ENCODE measurements at regions not wholly inside any gene's neighbourhood (a gene's known extent, or its start where the extent isn't known, plus 50 kb on each side); places are given as distances from the start of the nearest gene placed in this dataset.
A peak's percentile ranks its signal among the peaks of the same experiment; 100 is the strongest.

DNA sequence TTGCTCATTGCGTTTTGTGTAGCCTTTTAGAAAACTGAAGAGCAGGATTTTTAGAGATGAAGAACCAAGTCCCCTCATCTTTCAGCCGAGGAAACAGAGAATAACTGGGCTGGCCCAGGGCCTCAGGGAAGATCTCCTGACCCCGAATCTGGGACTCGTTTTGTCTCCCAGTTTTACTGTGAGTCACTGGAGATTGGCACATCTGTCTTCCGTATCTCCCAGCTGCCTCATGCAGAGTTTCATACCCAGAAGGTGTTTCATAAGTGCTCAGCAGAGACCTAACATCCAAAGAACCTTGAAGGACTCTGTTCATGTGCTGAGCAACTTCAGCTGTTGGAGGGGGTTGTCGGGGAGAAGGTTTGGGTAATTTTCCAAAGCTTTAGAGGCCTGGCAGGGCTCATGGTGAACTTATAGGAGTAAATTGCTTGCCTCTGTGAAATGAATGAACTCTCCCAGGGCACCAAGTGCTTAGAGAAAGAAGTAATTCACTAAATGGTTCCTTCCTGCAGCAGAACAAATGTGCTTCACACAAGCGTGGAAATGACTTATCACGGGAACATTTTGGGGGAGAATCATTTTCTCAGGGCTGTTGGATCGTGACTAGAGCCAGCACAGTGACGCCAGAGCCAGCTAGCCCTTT lies 121.4 kb downstream of the FAM43A start:
- no peak overlapping the region for H3K9ac ChIP-seq (ENCODE audit: low read depth, low read length)
- H4K8ac ChIP-seq (ENCODE audit: low read depth in 2 of 2, low read length in 2 of 2): no peak overlapping the region
- H2BK5ac ChIP-seq (ENCODE audit: low read depth, low read length, poor library complexity, severe bottlenecking): no peak overlapping the region
- H2AK5ac ChIP-seq (ENCODE audit: low read depth, low read length): no peak overlapping the region
- no peak overlapping the region for H3K56ac ChIP-seq (ENCODE audit: extremely low read depth, insufficient read depth, low read length)
- H3K9me3 ChIP-seq (ENCODE audit: control insufficient read depth, insufficient read depth, low read length): no peaks in the 10 kb centered on the region
- ChIA-PET POLR2A (ENCODE audit: unreplicated experiment) (no interaction called here), CTCF (interaction anchor here (0.5 kb wide), 1 partner anchor 55 kb away, joined by 3 read pairs; no protein-coding TSS in a partner anchor)
- no peak overlapping the region for H3K4ac ChIP-seq (ENCODE audit: low read depth, low read length)
- no TSS peak for BruUV-seq (replicated peaks)
- intact Hi-C loops (cut with micrococcal nuclease) (no loop called here), dilution Hi-C loops (cut with HindIII; ENCODE audit: low sequenced_read_pairs, unreplicated experiment) (no loop called here), in situ Hi-C loops (cut with MboI; ENCODE audit: low sequenced_read_pairs) (no loop called here)
- no peaks in the 10 kb centered on the region for H3K36me3 ChIP-seq (ENCODE audit: control insufficient read depth, insufficient read depth, low read length)
- no peak overlapping the region for H4K91ac ChIP-seq (ENCODE audit: insufficient read depth, low read depth, low read length)
- H3K4me2 ChIP-seq (ENCODE audit: low read depth, low read length): no peak overlapping the region
- no peak overlapping the region for H3K14ac ChIP-seq (replicated peaks; ENCODE audit: low read depth, low read length)
- no peak overlapping the region for H4K5ac ChIP-seq (ENCODE audit: low read depth, low read length)
- H3K27me3 ChIP-seq (ENCODE audit: control insufficient read depth, insufficient read depth, low read length): peaks cover 68% of the 10 kb centered on the region
- H3K18ac ChIP-seq (ENCODE audit: low read depth, low read length): no peak overlapping the region
- H3K4me1 ChIP-seq (ENCODE audit: control insufficient read depth, insufficient read depth, low read length): no peaks in the 10 kb centered on the region
- no peak overlapping the region for H2AK9ac ChIP-seq (replicated peaks; ENCODE audit: low read depth, low read length, poor library complexity)
- WGBS, 2 experiments (ENCODE audit: extremely low coverage in 2 of 2, insufficient read length in 1 of 2): 18% methylated on average over 2 of the region's 10 CpGs; no CpG with 5 or more reads in 1 of the 2 experiments
- no peaks in the 10 kb centered on the region; the same call in 1 of the 2 replicates for H3K9me1 ChIP-seq (ENCODE audit: insufficient read depth, low read length)
- H3K27ac ChIP-seq (ENCODE audit: insufficient read depth, low read length): no peak overlapping the region
- no peak overlapping the region for H2BK20ac ChIP-seq (ENCODE audit: low read depth, low read length)
- ATAC-seq (ENCODE audit: low read depth) (no peak), DNase-seq (peak; percentile 6)
- no peaks in the 10 kb centered on the region for H4K20me1 ChIP-seq (ENCODE audit: insufficient read depth, low read length)
- no peak overlapping the region for H2BK120ac ChIP-seq (ENCODE audit: low read depth, low read length)
- no peak overlapping the region for H3K23ac ChIP-seq (ENCODE audit: low read depth, low read length)
- no peak for TF ChIP-seq NFE2L2 (IDR thresholded peaks at IDR 0.05; ENCODE audit: low read depth, low read length)
- TF ChIP-seq RAD21 (IDR thresholded peaks at IDR 0.05; ENCODE audit: low read length): no peak
- TF ChIP-seq SMC3 (IDR thresholded peaks at IDR 0.05; ENCODE audit: low read depth, low read length): no peak
- TF ChIP-seq FOS (IDR thresholded peaks at IDR 0.05; ENCODE audit: low read depth, low read length): no peak
- no peak for TF ChIP-seq MAFK (IDR thresholded peaks at IDR 0.05; ENCODE audit: low read depth, low read length)
- no peak for TF ChIP-seq MAZ (IDR thresholded peaks at IDR 0.05; ENCODE audit: borderline replicate concordance, low read depth, low read length)
- TF ChIP-seq RFX5 (IDR thresholded peaks at IDR 0.05; ENCODE audit: low read depth, low read length): no peak
- TF ChIP-seq CHD1 (IDR thresholded peaks at IDR 0.05; ENCODE audit: low read depth, low read length): no peak
- TF ChIP-seq MXI1 (IDR thresholded peaks at IDR 0.05; ENCODE audit: borderline replicate concordance, low read depth, low read length): no peak
- TF ChIP-seq BHLHE40 (IDR thresholded peaks at IDR 0.05; ENCODE audit: low read depth, low read length): no peak
- no peak overlapping the region for H2AFZ ChIP-seq (replicated peaks; ENCODE audit: low read length, poor library complexity)
- no peak overlapping the region for H2BK15ac ChIP-seq (ENCODE audit: low read depth, low read length)
- H3K79me1 ChIP-seq (ENCODE audit: low read depth in 1 of 2, low read length in 2 of 2): no peaks in the 10 kb centered on the region
- H3K4me3 ChIP-seq (ENCODE audit: insufficient read depth, low read depth, low read length): no peak overlapping the region

Measured in IMR-90 (cell line).